ENCODE measurements at regions not wholly inside any gene's neighbourhood (a gene's known extent, or its start where the extent isn't known, plus 50 kb on each side); places are given as distances from the start of the nearest gene placed in this dataset.

GRCh38 chr13:21757763-21758162, 86.9 kb downstream of the FGF9 start:
- no peak for TF ChIP-seq POLR2A (IDR thresholded peaks at IDR 0.05; ENCODE audit: low read depth, low read length)
- DNase-seq (ENCODE audit: insufficient read length, low spot score) = no peak
- FAIRE-seq = no peak

GRCh38 chr13:21758441-21758840, 87.6 kb downstream of the FGF9 start:
- no peak for TF ChIP-seq POLR2A (IDR thresholded peaks at IDR 0.05; ENCODE audit: low read depth, low read length)
- no peak for FAIRE-seq

GRCh38 chr13:21759463-21759862, 88.6 kb downstream of the FGF9 start:
- TF ChIP-seq POLR2A (IDR thresholded peaks at IDR 0.05; ENCODE audit: low read depth, low read length) = no peak
- DNase-seq (ENCODE audit: insufficient read length, low spot score) (no peak), FAIRE-seq (no peak)

More at GRCh38 chr13:21758441-21758840, 87.6 kb downstream of the FGF9 start:
- no peak for DNase-seq (ENCODE audit: insufficient read length, low spot score)

GRCh38 chr13:21759911-21760310, 89.0 kb downstream of the FGF9 start:
- no peak for TF ChIP-seq POLR2A (IDR thresholded peaks at IDR 0.05; ENCODE audit: low read depth, low read length)
- no peak for FAIRE-seq
- no peak for DNase-seq (ENCODE audit: insufficient read length, low spot score)

GRCh38 chr13:21761770-21762169, 90.9 kb downstream of the FGF9 start:
- no peak for TF ChIP-seq POLR2A (IDR thresholded peaks at IDR 0.05; ENCODE audit: low read depth, low read length)
- FAIRE-seq (no peak), DNase-seq (ENCODE audit: insufficient read length, low spot score) (no peak)

GRCh38 chr13:21762512-21762911, 91.6 kb downstream of the FGF9 start:
- FAIRE-seq = no peak
- DNase-seq (ENCODE audit: insufficient read length, low spot score) = no peak
- no peak for TF ChIP-seq POLR2A (IDR thresholded peaks at IDR 0.05; ENCODE audit: low read depth, low read length)

- no peak for DNase-seq (ENCODE audit: insufficient read length, low spot score)
- FAIRE-seq = no peak
- no peak for TF ChIP-seq POLR2A (IDR thresholded peaks at IDR 0.05; ENCODE audit: low read depth, low read length)
Observed at GRCh38 chr13:21767032-21767431, 96.2 kb downstream of the FGF9 start.

GRCh38 chr13:21771075-21771474, 100.2 kb downstream of the FGF9 start:
- TF ChIP-seq POLR2A (IDR thresholded peaks at IDR 0.05; ENCODE audit: low read depth, low read length) = no peak
- FAIRE-seq (no peak), DNase-seq (ENCODE audit: insufficient read length, low spot score) (no peak)

GRCh38 chr13:21777166-21777565, 106.3 kb downstream of the FGF9 start:
- FAIRE-seq = no peak
- DNase-seq (ENCODE audit: insufficient read length, low spot score) = no peak
- no peak for TF ChIP-seq POLR2A (IDR thresholded peaks at IDR 0.05; ENCODE audit: low read depth, low read length)

GRCh38 chr13:21777813-21778212, 106.9 kb downstream of the FGF9 start:
- FAIRE-seq = no peak
- no peak for DNase-seq (ENCODE audit: insufficient read length, low spot score)
- TF ChIP-seq POLR2A (IDR thresholded peaks at IDR 0.05; ENCODE audit: low read depth, low read length) = no peak

- FAIRE-seq (no peak), DNase-seq (ENCODE audit: insufficient read length, low spot score) (no peak)
- TF ChIP-seq POLR2A (IDR thresholded peaks at IDR 0.05; ENCODE audit: low read depth, low read length) = no peak
Observed at GRCh38 chr13:21782736-21783135, 111.9 kb downstream of the FGF9 start.

- FAIRE-seq = no peak
- no peak for TF ChIP-seq POLR2A (IDR thresholded peaks at IDR 0.05; ENCODE audit: low read depth, low read length)
Observed at GRCh38 chr13:21785990-21786389, 115.1 kb downstream of the FGF9 start.

GRCh38 chr13:21796066-21796465, 125.2 kb downstream of the FGF9 start:
- DNase-seq (ENCODE audit: insufficient read length, low spot score) (no peak), FAIRE-seq (no peak)
- TF ChIP-seq POLR2A (IDR thresholded peaks at IDR 0.05; ENCODE audit: low read depth, low read length) = no peak

More at GRCh38 chr13:21785990-21786389, 115.1 kb downstream of the FGF9 start:
- DNase-seq (ENCODE audit: insufficient read length, low spot score) = no peak

GRCh38 chr13:21796775-21797514, 126.1 kb downstream of the FGF9 start:
- DNase-seq (ENCODE audit: insufficient read length, low spot score) (no peak), FAIRE-seq (no peak)
- TF ChIP-seq POLR2A (IDR thresholded peaks at IDR 0.05; ENCODE audit: low read depth, low read length) = no peak

GRCh38 chr13:21797736-21798135, 126.9 kb downstream of the FGF9 start:
- FAIRE-seq = no peak
- TF ChIP-seq POLR2A (IDR thresholded peaks at IDR 0.05; ENCODE audit: low read depth, low read length) = no peak

More at GRCh38 chr13:21797736-21798135, 126.9 kb downstream of the FGF9 start:
- no peak for DNase-seq (ENCODE audit: insufficient read length, low spot score)
